Breast epithelium (tissue), 3 donors: ENCODE measurements at regions not wholly inside any gene's neighbourhood (a gene's known extent, or its start where the extent isn't known, plus 50 kb on each side); places are given as distances from the start of the nearest gene placed in this dataset.

Source experiments
- CTCF ChIP-seq, 3 donors: fragments of 450-650 bp; IDR thresholded peaks; one replicate each; pipeline ENCODE4 v1.5.1; 2016 to 2017; ENCODE audit warnings: antibody characterized with exemption in 3 of 3, mild to moderate bottlenecking in 3 of 3, moderate library complexity in 3 of 3
- POLR2A ChIP-seq: fragments of 450-650 bp; IDR thresholded peaks from one replicate; pipeline ENCODE4 v1.6.1; 2016; ENCODE audit warnings: antibody characterized with exemption, mild to moderate bottlenecking, moderate library complexity

- TF ChIP-seq CTCF (IDR thresholded peaks at IDR 0.05) (no peak), POLR2A (no peak)
Measured at GRCh38 chr3:30547716-30548115, 58.7 kb upstream of the TGFBR2 start.
